T-helper 9 cell (primary cell): ENCODE measurements at regions not wholly inside any gene's neighbourhood (a gene's known extent, or its start where the extent isn't known, plus 50 kb on each side); places are given as distances from the start of the nearest gene placed in this dataset.

Source experiments
- DNase-seq: peaks from one replicate; pipeline ENCODE4 v3.0.0-alpha.2; 2020

DNA sequence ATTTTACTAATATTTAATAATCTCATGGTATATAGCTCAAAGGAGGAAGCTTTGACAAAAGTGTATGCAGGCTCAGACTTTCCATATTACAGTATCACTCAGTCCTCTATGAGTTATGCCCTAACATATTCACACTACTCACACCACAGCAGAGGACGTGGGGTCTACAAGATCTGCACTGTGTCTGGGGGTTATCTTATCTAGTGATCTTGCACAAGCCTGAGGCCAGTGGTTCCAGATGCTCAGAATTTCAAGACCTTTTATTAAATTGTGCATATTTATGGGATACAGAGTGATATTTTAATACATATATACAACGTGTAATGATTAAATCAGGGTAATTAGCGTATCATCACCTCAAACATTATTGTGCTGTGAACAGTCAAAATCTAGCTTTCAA is 933.1 kb downstream of the SQOR start:
- DNase-seq: no peak

DNA sequence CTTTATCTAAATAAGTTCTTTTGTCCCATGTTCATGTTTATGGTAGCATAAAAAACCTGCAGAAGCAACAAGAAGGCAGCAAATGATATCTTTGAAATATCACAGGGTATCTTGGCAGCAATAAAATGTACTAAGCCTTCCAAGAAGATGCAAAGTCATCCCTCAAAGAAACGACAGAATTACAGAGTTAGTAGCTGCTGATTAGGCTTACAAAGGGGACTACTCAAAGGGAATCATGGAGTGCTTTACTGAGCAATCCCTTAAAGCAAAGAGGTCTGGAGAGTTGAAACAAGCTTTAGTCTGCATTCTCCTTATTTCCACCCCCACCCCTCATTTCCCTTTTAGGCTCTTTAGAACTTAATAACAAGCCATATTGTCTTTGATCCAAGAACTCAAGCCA is 935.0 kb downstream of the SQOR start:
- no peak for DNase-seq

GRCh38 chr15:46576646-46577395 is 942.0 kb downstream of the SQOR start:
- DNase-seq: no peak

DNA sequence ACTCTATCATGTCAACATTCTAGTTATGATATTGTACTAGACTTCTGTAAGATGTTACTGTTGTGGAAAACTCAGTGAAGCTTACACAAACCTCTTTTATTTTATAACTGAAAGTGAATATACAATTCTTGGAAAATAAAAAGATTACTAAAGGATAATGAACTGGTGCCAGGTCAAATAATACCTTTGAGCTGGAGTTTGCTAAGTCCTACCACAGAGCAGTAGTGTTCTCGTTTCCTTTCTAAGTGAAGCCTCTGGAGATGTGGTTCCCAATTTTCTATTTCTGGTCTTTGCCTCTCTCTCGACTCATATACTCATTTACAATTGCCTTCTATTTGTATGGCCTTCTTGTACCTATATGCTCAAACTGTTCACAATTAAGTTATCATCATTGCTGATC is 942.9 kb downstream of the SQOR start:
- no peak for DNase-seq

GRCh38 chr15:46580487-46580886 is 945.7 kb downstream of the SQOR start:
- DNase-seq: no peak

- DNase-seq: no peak
Observed at GRCh38 chr15:46580924-46581323, 946.1 kb downstream of the SQOR start.

GRCh38 chr15:46589088-46589487 is 954.3 kb downstream of the SQOR start:
- DNase-seq: no peak

- DNase-seq: no peak
Observed at GRCh38 chr15:46591462-46591861, 956.6 kb downstream of the SQOR start.

- DNase-seq: no peak
Observed at GRCh38 chr15:46595016-46595415, 960.2 kb downstream of the SQOR start.

DNA sequence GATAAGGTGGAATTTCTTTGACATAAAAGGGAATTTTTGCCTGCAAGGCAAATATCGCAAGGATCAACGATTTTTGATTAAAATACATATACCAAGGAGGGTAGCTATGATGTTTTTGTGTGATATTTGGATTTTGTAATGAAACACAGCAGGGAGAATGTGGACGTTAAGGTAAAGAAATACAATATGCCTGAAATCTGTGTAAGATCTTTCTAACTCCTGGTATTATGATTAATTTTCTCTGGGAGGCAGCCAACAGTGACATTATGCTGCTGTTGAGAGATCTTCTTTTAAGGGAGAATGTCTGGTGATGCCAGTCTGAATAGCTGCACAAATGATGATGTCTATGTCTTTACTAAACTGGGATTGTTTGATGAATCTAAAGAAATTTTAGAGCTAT is 972.2 kb downstream of the SQOR start:
- DNase-seq: no peak

- DNase-seq: no peak
Observed at GRCh38 chr15:46616033-46616432, 981.2 kb downstream of the SQOR start.

GRCh38 chr15:46617507-46617906 is 982.7 kb downstream of the SQOR start:
- DNase-seq: no peak

GRCh38 chr15:46618984-46619383 is 984.2 kb downstream of the SQOR start:
- DNase-seq: no peak

- DNase-seq: no peak
Observed at GRCh38 chr15:46620392-46621013, 985.7 kb downstream of the SQOR start.

DNA sequence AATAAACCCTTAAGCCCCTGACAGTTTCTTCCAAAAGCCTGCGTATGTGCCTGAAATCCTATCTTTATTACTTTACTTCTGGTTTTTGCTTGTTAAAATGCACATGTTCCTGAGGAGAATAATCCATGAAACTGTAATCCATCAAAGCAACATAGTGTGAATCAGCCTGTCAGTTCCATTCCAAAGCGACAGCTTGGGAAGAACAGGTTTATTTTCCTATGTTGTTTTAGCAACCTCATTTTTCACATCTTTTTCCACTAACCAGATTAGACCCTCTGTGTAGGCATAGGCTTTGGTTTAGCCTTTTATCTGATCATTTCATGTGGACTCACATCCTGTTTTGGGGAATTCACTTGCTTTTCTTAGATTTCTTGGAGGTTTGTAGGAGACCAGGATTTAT is 988.0 kb downstream of the SQOR start:
- DNase-seq: no peak

GRCh38 chr15:46636206-46636605 is 1001.4 kb downstream of the SQOR start:
- no peak for DNase-seq

DNA sequence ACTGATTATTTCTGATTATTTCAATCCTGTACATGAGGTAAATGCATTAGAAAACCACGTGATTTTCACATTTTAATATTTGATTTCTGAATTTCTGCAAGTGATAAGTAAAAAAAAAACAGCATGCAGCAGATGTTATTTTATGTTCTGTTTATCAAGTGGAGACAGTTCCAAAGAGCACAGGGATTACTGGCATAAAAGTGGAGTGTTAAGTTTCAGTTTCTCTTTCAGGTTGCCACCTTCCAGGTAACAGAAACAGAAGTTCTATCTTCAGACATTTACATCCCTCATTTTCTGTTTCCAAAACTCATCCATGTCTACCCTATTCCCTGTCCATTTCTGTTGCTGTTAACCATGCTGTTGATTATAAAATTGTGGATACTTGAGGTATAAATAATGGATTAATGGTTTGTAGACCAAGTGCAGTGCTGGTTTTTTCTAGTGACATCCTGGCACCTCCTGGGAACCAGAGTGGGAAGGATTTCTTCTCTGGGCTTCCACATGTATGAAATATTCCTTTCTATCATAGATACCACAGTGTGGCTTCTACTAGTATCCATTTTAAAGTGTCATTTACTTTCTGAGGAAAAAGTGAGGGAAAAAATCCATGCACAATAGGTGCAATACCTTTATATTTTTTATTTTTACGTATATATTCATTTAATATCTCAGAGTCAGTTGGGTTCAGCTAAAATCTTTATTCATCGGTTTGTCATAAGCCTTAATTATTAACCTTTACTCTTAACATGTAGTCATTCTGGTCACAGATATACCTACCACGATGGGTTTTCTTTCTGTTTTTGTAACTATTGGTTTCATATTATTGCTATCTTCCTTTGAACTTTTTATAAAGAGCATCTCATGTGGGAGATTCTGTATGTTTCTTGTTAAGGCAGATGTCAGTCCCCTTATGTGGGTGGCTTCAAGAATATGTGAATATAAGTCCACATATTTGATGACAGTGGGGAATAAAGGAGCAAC is 1010.0 kb downstream of the SQOR start:
- DNase-seq: no peak

- no peak for DNase-seq
Observed at GRCh38 chr15:46646490-46646889, 1011.7 kb downstream of the SQOR start.

DNA sequence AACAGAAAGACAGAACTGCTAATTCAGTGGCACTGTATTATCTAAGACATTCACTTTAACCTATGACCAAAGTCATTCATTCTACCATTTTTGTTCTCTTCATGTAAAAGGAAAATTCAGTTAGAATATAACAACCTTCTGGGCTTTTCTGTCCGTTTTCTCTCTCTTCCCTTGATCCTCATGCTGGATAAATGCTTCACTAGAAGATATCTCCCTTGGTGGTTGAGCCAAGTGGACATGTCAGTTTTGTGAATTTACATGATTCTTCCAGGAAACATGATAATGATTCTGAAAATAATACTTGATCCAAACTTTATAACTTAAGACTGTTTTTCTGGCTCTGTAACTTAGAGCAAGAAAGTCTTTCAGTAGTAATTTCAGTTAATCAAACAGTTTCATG is 1012.2 kb downstream of the SQOR start:
- DNase-seq: no peak

DNA sequence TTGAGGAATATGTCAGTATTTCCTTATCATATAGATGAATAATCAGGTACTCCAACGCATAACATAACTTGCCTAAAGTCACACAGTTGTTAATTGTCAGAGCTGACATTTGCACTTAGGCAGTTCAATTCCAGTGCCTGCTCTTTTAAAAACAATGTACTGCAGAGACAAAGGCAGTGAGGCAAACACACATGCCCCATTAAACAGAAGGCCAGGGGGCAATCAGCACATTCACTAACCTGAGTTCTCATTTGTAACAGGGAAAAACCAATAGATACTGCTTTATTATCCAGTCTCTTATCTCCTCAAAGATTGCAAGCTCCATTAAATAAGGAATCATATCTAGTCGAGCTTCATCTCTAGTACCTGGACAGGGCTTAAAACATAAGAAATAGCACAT is 1017.4 kb downstream of the SQOR start:
- no peak for DNase-seq

DNA sequence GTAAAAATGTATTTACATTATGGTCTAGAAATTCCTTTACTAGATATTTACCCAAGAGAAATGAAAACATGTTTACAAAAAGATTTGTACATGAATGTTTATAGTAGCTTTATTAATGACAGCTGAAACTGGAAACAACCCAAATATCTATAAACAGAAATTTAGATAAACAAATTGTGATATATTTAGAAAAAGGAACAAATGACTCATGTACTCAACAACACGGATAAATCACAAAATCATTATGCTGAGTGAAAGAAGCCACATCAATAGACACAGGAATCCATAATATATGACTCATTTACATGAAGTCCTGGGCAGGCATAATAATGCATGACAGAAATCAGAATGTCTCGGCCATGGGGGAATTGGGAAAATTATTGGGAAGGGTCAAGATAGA is 1020.2 kb downstream of the SQOR start:
- no peak for DNase-seq

- DNase-seq: no peak
Observed at GRCh38 chr15:46660096-46660842, 1025.4 kb downstream of the SQOR start.

DNA sequence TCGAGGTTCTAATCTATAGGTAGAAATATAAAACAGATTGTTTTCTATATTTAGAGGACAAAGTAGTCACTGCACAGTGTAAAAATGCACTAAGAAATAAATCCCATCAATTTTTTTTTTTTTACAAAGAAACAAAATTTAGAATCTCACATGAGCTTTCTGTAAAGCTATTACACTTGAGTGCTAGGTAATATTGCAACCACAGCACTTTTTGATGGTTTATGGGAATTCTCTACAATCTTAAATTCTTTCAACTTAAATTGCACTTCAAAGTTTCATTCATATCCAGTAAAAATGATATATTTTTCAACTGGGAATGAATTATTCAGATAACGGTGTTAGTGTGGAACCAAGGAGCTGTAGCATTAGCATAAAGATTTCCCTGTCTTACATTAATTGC is 1035.4 kb downstream of the SQOR start:
- no peak for DNase-seq
